HEK293 (cell line): ENCODE measurements at regions not wholly inside any gene's neighbourhood (a gene's known extent, or its start where the extent isn't known, plus 50 kb on each side); places are given as distances from the start of the nearest gene placed in this dataset.

Source experiments
- CTCF ChIP-seq: fragments of 450-650 bp; formaldehyde crosslinking; IDR thresholded peaks from 2 replicates; pipeline ENCODE4 v1.5.1; 2016; ENCODE audit warnings: missing biosample characterization, missing genetic modification characterization
- GLIS2 ChIP-seq: fragments of 450-650 bp; formaldehyde crosslinking; IDR thresholded peaks from 2 replicates; pipeline ENCODE4 v1.5.1; 2016; ENCODE audit warnings: missing biosample characterization, missing genetic modification characterization
- HOXA7 ChIP-seq: sonication (generic); formaldehyde crosslinking; IDR thresholded peaks from 2 replicates; pipeline ENCODE4 v1.8.1; 2022; ENCODE audit warnings: missing genetic modification reagents, borderline replicate concordance
- KLF10 ChIP-seq: fragments of 450-650 bp; IDR thresholded peaks from 2 replicates; pipeline ENCODE4 v1.5.1; 2018; ENCODE audit warnings: missing biosample characterization, mild to moderate bottlenecking, missing genetic modification characterization
- ZNF274 ChIP-seq, 2 experiments: fragments of 200-500 bp in 1 of 2; fragments of 450-650 bp in 1 of 2; sonication (Bioruptor generic) in 1 of 2; formaldehyde crosslinking in 1 of 2; IDR thresholded peaks; 2 replicates each; pipeline versions ENCODE4 v1.5.1 to v1.6.1; 2014 to 2016; ENCODE audit warnings: borderline replicate concordance in 1 of 2, inconsistent platforms in 1 of 2, low read length in 1 of 2, missing biosample characterization in 1 of 2, missing genetic modification characterization in 1 of 2
- ZNF449 ChIP-seq: fragments of 450-650 bp; formaldehyde crosslinking; IDR thresholded peaks from 2 replicates; pipeline ENCODE4 v1.5.1; 2017; ENCODE audit warnings: missing biosample characterization, mild to moderate bottlenecking, missing genetic modification characterization, moderate library complexity
- ZNF777 ChIP-seq: fragments of 450-650 bp; formaldehyde crosslinking; IDR thresholded peaks from 2 replicates; pipeline ENCODE4 v1.5.1; 2017; ENCODE audit warnings: missing biosample characterization, missing genetic modification characterization, borderline replicate concordance
- TF ChIP-seq, protein P1 (sequence below): fragments of 450-650 bp; formaldehyde crosslinking; IDR thresholded peaks from 2 replicates; pipeline ENCODE4 v1.5.1; 2016; ENCODE audit warnings: missing biosample characterization, missing genetic modification characterization, low read depth
- TF ChIP-seq, protein P2 (sequence below): fragments of 450-650 bp; formaldehyde crosslinking; IDR thresholded peaks from 2 replicates; pipeline ENCODE4 v1.5.1; 2016; ENCODE audit warnings: missing biosample characterization, missing genetic modification characterization

GRCh38 chr6:154622618-154623336 is 110.4 kb upstream of the SCAF8 start:
- TF ChIP-seq KLF10 (no peak), ZNF274 (IDR thresholded peaks at IDR 0.05; ENCODE audit: low read length) (no peak), ZNF274 (tag by site-specific recombination; IDR thresholded peaks at IDR 0.05; ENCODE audit: borderline replicate concordance) (no peak), CTCF (tag by site-specific recombination) (no peak), ZNF449 (no peak), GLIS2 (tag by site-specific recombination) (no peak), ZNF777 (tag by site-specific recombination) (no peak), HOXA7 (no peak)
- TF ChIP-seq, protein P1, sequence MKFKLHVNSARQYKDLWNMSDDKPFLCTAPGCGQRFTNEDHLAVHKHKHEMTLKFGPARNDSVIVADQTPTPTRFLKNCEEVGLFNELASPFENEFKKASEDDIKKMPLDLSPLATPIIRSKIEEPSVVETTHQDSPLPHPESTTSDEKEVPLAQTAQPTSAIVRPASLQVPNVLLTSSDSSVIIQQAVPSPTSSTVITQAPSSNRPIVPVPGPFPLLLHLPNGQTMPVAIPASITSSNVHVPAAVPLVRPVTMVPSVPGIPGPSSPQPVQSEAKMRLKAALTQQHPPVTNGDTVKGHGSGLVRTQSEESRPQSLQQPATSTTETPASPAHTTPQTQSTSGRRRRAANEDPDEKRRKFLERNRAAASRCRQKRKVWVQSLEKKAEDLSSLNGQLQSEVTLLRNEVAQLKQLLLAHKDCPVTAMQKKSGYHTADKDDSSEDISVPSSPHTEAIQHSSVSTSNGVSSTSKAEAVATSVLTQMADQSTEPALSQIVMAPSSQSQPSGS (tag by site-specific recombination): no peak
- TF ChIP-seq, protein P2, sequence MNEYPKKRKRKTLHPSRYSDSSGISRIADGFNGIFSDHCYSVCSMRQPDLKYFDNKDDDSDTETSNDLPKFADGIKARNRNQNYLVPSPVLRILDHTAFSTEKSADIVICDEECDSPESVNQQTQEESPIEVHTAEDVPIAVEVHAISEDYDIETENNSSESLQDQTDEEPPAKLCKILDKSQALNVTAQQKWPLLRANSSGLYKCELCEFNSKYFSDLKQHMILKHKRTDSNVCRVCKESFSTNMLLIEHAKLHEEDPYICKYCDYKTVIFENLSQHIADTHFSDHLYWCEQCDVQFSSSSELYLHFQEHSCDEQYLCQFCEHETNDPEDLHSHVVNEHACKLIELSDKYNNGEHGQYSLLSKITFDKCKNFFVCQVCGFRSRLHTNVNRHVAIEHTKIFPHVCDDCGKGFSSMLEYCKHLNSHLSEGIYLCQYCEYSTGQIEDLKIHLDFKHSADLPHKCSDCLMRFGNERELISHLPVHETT (tag by site-specific recombination): no peak
